ENCODE measurements at regions not wholly inside any gene's neighbourhood (a gene's known extent, or its start where the extent isn't known, plus 50 kb on each side); places are given as distances from the start of the nearest gene placed in this dataset.
"Not testable (repeated sequence)": the region's sequence is repeated elsewhere in the genome, so short reads cannot be mapped to it uniquely, and the experiment has no call there.

DNA sequence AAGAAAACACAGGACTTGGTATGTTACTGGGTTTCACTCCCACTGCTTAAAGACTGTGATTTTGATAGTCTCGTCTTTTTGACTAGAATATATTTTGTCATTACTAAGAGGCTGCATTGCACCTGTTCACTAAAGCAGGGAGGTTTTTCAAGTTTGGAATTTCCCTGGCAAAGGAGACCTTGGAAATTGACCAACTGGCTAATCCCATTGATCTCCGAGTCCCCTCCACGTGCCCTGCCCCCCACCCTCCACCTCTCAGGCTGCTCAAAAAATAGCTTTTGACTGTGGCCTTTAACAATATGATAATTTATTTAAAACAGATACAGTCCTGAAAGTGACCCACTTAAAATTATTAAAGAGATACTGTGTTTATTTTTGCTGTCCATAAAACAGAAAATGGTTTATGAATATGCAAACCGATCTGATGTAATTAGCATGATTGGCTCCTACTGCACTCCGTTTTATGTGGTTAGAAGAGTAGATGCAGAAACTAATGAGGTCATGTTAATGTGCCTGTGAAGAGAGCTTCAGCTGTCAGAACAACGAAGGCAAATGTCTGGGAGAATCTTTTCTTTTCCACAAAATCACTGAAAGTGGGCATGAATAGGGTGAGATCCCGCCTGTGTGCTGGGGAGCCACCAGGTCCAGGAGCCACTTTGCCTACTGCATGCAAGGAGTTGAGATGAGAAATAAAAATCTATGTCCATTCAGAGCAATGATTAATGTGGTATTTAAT lies 361.5 kb downstream of the RRAGC start:
- DNase-seq = no peak

DNA sequence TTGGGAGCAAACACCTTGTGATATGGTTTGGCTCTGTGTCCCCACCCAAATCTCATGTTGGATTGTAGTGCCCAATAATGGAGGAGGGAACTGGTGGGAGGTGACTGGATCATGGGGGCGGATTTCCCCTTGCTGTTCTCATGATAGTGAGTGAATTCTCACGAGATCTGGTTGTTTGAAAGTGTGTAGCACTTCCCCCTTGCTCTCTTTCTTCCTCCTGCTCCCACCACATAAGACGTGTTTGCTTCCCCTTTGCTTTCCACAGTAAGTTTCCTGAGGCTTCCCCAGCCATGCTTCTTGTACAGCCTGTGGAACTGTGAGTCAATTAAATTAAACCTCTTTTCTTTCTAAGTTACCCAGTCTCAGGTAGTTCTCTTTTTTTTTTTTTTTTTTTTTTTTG lies 366.3 kb downstream of the RRAGC start:
- DNase-seq = not testable (repeated sequence)

DNA sequence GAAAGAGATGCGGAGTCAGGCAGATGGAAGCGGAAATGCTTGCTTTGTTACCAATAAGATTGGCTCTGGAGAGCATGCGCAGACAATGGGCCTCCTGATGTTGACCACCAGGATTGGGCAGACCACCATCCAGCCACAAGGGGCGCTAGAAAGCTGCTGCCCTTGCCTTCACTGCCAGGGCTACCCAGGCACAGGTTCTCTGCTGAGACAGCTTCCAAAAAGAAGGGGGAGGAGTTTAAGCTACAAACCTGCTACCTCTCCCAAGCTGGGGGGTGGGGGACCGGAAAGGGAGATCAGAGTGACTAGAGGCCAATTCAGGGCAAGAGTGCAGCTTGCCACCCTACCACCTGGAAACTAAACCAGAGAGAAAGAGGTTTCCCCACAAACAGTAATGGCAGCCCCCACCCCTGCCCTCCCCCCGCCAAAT lies 369.7 kb downstream of the RRAGC start:
- peak in 2 of 3 experiments; percentile 18 to 29 for DNase-seq

DNA sequence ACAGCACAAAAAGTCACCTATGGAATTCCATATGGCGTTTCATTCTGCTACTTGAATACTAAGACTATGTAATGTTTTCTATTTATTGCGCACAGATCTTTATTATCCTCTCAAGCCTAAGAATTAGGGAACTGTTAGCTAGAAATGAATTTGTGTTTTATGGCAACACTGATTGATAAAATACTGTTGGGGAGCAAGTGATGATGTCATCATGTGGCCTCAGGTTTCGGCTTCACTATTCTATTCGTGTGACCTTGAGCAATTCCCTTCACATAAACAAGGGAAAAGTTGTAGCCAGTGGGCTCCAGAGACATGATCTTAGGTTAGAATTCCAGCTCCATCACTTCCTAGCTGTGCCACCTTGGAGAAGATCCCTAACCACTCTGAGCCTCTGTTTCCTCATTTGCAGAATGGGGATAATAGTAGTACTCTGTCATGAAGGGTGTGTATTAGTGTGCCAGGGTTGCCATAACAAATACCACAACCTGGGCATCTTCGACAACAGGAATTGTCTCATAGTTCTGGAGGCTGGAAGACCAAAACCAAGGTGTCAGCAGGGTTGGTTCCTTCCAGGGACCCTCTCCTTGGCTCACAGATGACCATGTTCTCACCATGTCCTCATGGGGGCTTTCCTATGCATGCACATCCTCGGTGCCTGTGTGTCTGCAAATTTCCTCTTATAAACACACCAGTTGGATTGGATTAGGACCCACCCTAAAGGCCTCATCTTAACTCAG lies 371.2 kb downstream of the RRAGC start:
- DNase-seq = no peak

DNA sequence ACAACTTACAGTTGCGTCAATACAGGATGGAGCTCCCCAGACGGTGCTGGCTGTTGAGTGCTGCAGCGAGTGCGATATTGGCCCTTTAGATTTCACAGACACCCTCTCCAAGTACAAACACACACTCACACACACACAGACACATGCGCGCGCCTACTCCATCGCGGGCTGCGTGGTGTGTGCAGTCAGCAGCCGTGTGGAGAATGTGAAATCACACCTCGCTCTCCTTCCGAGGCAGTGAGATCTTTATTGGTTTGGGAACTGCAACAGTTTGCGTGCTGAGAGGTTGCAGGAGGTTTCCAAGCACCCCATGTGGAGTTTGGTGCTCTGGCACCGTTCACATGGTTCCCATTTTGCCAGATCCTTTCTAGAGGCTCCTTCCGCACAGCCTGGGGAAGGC lies 372.2 kb downstream of the RRAGC start:
- DNase-seq = no peak

DNA sequence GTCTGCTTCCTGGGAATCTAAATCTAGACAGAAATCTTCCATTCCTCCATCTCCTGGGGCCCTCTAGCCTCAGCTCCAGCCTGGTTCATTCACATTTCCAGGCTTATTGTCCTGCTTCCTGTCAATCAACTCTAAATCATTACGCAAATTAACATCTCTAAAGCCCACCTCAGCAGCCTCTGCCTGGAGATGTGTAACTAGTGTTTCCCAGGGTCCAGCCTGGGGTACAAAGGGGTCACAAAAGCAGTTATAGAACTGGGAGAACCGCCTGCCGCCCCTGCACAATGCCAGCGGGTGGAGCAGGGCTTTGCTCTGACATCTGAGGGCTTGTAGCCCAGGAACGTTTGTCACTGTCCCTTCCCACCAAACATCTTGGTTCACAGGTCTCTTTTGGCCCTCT lies 373.5 kb downstream of the RRAGC start:
- no peak for DNase-seq

DNA sequence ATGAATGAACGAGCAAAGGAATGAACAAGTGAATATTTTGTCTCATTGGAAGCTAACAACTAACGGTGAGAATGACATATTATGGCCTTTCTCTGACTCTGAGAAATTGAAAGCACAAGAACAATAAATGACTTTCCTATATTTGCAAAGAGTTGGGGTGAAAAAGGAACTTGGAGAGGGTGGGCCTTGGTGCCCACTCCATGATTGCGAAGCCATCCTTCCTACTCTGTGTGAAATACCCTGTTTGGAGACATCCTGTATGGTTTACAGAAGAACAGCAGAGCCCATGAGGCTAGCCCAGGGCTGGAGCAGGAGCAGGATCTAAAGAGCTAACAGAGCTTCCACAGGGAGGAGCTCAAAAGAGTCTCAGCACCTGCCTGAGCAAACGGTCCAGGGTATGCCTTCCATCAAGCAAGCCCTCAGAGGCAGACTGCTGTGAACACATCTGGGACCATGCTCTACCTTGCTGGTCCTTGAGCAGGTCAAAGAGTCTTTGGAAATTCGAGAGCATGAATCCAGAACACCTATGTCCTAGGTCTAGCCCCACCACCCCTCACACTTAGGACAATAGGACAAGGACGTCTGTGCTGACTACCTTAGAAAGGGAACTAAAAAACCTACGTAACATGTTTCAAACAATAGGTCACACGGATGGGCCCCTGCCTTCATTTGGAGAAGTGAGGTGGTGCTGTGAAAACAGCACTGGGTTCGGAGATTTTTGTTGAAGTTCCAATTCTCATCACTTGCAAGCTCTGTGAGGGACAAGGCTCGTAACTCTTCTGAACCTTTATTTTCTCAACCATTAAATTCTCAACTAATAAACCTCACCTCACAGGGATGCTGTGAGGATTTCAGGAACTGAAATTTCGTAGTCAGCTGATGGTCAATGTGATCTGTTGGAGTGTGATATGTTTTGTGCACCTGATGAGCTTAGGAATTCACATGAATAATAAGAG lies 377.4 kb downstream of the RRAGC start:
- no peak for DNase-seq

DNA sequence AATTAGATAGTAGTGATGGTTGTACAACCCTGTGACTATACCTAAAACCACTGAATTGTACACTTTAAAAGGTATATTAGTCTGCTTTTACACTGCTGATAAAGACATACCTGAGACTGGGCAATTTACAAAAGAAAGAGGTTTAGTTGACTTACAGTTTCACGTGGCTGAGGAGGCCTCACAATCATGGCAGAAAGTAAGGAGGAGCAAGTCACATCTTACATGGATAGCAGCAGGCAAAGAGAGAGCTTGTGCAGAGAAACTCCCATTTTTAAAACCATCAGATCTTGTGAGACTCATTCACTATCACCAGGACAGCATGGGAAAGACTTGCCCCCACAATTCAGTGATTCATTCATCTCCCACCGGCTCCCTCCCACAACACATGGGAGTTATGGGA lies 379.9 kb downstream of the RRAGC start:
- not testable (repeated sequence) for DNase-seq

DNA sequence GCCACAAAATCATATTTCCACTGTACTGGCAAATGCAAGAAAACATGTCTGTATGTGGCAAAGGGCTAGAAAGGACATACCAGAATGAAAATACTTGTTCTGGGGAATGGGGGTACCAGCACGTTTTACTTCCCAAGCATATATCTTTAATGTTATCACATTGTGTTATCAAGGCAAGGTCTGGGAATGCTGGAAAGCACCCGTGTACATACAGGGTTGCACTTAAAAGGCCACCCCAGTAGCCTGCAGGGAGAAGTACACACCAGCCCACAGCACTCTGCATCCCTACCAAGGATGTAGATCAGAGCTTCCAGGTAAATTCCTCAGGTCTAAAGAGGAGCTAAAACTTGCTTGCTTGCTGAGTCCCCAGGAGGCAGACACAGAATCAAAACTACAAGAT lies 381.8 kb downstream of the RRAGC start:
- no peak for DNase-seq

DNA sequence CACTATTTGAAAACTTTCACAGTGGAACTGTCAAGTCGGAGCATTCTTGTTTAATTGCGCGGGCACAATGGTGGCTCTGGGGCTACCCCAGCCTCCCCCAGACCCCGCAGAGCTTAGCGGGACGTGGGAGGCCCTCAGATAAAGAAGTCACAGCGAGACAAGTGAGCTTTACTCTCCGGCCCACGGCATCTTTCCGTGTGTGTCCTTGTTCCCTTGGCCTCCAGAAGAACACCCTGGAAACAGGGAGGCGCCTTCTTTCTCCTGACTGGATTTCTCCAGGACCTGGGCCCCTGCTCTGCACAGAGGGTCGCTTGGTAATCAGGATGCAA lies 382.8 kb downstream of the RRAGC start:
- no peak for DNase-seq

DNA sequence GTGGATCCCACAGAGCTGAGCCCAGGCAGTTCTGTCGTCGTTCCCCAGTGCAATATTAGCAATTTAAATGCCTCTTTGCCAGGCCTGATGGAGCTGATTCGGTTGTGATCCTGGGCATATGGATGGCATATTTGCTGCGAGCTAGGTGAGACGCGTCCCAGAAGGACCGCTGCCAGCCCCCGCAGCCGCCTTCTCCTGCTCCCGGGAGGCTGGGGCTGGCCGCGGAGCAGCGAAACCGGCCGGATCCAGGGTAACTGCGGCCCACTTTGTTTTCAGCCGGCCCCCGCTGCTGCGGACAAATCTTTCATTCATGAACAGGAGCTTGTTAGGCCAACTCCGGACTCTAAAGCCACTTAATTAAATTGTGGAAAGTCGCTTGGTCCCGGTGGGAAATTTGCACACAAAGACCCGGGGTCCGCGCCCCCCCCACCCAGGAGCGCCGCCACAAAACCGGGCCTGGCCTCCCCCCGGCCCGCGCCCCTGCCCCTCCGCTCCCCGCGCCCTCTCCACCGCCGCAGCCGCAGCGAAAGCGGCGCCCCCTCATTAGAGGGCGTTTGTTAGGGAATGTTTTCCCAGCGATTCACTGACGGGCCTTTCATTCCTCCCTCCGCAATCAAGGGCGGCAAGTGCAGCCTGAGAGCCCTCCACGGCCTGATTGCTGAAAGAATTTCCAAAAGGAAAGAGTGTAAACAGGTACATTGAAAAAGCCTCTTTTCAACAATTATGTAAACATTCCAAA lies 383.3 kb downstream of the RRAGC start:
- DNase-seq = peak in 1 of 3 experiments; percentile 44

DNA sequence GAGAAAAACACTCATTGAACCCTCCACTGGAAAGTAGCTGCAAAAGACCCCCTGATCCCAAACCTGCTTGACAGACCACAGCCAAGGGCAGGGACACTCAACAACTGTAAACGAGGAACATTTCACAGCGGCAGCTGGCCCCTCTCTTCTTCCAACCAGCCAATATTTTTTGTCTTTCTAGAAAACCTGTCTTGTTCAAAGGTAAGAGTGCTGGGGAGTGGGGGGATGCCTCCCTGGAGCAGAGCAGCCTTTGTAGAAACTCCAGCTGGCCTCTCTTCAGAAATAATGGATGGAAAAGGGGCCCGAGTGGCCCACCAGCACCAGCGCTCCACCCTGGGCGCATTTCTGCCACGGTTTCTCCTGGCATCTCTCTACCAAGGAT lies 384.0 kb downstream of the RRAGC start:
- no peak for DNase-seq

DNA sequence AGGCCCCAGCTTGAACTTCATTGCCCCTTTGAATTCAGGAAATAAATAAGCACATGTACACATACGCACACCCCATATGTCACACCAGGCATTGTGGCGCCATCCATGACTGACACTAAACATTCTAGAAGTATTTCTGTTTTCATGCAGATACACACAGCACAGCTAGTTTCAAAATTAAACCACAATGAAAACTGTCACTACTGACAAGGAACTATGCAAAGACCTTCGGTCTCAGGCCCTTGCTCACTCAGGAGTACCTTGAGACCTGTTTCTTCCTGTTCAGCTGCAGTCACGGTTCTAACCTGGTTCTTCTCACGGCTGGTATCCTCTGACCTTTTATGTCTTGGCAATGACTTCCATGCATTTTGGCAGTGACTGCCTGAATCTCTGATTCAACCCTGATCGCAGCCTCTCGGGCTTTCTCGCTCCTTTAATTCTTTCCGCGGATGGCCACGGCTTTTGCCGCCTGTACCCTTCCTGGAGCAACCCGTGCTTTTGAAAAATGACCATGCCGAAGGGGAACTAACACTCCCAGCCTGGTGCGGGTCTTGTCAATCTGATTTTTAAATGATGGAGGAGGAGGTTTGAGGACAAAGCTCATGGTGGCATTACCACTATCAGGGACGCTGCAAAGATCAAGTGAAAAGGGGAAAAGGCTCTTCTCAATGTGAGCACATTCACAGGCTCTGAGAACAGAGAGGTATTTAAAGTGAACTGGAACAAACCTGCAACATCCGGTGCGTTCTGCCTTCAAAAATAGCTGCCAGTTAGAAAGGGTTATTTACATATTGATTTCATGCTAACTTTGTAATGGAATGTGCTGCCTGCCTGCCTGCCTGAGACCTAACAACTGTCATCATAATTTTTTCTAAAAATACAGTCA lies 384.6 kb downstream of the RRAGC start:
- DNase-seq = no peak

DNA sequence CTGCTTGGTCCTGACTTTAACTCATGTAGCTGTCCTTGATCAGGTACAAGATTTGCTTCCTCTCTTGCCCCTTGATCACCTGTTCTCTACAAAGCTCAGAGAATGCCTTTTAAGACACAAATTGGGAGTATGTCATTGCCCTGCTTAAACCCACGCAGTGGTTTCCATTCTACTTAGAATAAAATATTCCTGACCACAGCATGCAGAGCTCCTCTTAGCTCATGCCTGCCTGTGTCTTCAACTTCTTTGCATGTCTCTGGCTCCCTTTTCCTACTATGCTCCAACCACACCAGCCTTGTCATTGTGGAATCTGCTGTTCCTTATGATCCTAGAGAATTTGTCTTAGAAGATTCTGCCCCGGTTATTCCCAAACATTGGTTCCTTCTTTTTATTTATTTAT lies 393.1 kb downstream of the RRAGC start:
- DNase-seq = no peak

DNA sequence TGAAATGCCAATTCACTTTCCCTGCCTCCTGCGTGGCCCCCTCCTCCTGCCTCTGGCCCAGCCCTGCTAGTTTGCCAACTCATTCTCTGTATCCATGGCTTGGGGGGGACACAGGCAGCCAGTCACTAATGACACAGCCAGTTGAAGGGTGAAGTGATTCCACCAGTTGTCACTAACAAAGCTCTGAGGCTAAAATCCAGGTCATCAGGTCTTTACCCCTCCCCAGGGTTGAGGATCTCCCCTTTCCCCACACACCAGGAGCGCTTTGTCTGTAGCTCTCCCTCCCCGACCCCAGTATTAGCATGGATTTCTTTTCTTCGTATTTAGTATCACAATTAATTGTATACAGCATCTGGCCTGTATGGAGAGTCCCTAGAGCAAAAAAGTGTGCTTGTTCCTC lies 394.1 kb downstream of the RRAGC start:
- no peak for DNase-seq

DNA sequence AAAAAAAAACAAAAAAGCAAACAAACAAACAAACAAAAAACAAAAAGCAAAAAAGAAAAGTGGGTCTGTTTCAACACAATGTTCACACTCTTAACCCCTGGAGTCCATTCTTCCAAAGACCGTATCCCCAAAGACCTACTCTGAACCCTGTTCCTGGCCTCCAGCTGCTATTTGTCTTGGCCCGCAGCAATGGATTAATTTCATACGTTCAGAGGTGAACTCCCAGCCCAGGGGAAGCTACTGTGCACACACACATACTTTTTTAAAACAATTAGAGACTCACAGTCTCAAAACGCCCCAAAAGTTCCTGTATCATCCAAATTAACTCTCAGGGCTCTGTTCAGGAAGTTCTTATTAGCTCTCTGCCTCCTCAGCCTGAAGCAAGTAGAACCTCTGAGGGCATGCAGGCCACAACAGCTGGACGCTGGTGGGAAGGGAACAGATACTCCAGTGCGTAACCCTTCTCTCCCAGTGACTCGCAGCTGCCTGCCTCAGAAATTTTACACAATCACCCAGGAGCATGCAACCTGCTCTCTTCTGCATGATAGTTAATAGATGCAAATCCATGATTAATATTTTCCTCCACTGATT lies 395.4 kb downstream of the RRAGC start:
- no peak for DNase-seq

DNA sequence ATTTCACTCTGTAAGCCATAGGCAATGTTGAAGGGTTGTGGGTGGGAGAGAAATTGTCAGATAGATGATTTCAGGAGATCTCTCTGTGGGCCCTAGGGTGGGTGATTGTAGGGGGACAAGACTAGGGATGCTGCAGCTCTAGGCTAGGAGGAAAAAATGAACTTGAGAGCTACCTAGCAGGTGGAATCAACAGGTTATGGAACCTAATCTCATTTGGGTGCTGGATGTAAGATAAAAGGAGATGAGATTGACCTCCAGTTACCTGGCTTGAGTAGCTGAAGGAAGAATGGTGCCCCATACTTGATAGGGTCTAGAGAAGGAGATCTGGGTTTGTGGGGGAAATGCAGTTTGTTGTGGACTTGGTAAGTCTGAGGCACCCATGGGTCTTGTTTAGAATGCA lies 396.5 kb downstream of the RRAGC start:
- DNase-seq = no peak

DNA sequence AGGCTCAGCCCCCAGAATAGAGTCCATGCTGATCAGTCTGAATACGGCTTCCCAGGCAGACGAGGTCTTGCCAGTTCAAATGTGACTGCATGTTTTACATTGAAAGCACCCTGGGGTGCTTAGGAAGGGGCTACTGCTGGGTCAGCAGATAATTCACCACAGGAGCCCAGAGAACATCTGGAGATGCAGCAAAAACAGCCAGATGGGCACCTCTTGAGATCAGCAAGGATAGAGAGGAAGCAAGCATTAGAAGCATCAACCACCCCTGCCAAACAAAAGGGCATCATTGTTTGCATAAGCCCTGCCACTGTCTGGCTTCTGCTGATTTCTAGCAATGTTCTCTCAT lies 403.1 kb downstream of the RRAGC start:
- peak in 2 of 3 experiments; percentile 24 to 72 for DNase-seq

DNA sequence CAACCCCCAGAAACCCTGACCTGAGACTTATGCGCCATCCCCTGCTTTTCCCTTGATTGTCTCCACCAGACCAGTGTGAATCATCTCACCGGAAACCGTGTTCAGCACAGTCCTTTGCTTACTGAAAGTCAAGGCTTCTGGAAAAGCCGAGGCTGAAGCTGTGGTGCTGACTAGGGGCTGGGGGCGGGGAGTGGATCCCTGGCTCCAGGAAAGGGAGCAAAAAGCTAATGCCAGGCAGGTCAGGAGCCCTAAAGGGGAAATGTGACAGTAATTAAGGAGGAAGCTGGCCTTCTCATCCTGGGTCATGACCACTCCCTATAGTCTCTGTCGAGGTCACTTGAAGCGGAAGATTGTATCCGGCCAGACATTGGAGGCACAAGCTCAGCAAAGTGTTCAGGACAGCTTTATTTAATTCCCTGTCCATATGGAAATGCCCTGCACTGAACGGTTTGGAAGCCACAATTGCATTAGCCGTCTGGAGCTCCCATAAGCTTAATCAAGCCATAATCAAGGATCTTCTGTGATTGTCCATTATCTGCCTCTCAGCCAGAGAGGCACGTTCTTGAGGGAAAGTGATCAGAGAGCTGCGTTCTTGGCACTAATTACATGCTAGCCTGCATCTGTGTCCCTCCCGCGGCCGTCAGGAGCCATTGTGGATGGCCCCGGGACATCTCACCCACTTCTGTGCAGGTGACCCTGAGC lies 403.6 kb downstream of the RRAGC start:
- peak in 1 of 3 experiments; percentile 72 for DNase-seq

DNA sequence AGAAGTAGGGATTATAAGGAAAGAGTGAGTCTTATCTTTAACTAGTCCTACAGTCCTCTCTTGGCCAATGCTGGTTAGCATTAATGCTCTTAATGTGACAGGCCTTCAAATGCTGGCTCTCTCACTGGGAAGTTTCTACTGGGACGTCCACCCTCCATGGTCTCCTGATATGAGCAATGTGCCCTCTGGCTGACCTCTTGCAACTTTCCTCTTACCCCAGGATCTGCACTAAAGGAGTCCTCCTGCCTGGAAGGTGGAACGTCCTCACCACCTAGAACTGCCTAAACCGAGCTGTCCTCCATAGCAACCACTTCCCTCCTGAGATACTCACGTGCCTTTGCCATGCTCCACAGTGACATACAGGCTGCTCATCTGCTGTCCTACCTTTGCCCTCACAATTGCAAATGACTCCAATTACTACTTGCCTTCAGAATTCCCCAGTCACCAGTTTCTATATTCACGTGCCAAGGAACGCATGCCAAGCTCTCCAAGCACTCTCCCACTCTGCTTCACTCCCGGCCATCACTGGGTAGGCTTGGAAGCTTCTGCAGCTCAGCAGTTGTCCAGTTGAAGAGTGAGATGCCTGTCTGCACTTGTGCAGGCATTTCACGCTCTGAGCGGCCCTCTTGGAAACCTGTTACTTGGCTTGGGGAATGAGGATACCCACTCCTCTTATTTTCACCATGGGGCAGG lies 404.7 kb downstream of the RRAGC start:
- DNase-seq = no peak

Measured in NCI-H1417 (cell line).